ENCODE measurements at regions not wholly inside any gene's neighbourhood (a gene's known extent, or its start where the extent isn't known, plus 50 kb on each side); places are given as distances from the start of the nearest gene placed in this dataset.

DNA sequence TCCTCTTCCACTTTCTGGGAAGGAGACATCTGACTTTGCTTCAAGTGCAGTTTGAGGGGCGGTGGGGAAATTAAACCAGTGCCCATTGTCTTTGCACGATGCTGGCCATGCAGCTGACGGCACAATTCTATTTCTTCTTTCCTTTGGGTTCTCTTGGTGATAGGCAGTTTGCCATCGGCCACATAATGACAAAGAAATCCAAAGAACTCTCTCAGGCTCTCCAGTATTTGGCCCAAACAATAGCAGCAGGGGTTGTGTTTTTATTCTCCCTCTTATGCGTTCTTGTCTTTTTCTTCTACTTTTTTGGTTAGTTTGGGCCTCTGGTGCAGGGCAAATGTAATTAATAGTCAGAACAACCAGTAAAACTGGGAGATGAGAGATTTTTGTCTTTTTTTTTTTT, 147.0 kb downstream of the EMX2 start:
- DNase-seq (ENCODE audit: low spot score) = no peak

DNA sequence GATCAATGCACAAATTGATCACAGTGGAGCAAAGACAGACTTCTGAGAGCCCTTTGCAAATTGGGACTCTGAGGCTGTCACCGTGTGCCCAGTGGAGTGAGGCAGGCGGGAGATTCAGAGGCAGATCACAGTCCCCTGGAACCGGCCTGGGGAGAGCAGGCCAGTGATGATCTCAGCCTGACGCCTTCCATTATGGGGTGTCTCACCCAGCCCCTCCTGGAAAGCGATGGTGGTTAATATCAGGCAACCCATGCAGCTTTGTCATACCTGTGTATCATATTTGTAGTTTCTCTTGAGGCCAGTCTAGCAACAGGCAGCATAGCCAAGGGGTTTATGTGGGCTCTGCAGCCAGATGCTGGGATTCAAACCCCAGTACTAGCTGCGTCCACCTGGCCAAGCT, 147.8 kb downstream of the EMX2 start:
- in situ Hi-C loops (cut with HindIII; ENCODE audit: low sequenced_read_pairs) = no loop called here

More for the DNA sequence above, 147.0 kb downstream of the EMX2 start:
- in situ Hi-C loops (cut with HindIII; ENCODE audit: low sequenced_read_pairs) = no loop called here

DNA sequence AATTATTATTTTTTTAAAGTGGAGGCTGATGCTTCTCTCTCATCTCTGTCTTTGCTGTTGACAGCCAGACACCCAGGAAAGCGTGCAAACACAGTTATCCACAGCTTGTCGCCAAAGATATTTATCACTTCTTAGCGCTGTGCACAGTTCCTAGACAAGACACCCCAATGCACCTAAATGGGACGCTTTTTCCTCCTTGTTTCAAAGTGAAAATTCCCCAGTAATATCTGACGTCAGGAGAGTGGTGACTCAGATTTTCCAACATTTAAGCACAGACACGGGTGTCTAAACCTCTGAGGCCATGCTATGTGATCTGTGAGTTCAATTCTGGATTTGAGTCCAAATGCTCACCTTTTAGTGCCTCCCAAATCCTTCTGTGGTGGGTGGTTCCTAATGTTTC, 151.6 kb downstream of the EMX2 start:
- in situ Hi-C loops (cut with HindIII; ENCODE audit: low sequenced_read_pairs) = no loop called here
- DNase-seq (ENCODE audit: low spot score) = no peak

More for the DNA sequence above, 147.8 kb downstream of the EMX2 start:
- no peak for DNase-seq (ENCODE audit: low spot score)

DNA sequence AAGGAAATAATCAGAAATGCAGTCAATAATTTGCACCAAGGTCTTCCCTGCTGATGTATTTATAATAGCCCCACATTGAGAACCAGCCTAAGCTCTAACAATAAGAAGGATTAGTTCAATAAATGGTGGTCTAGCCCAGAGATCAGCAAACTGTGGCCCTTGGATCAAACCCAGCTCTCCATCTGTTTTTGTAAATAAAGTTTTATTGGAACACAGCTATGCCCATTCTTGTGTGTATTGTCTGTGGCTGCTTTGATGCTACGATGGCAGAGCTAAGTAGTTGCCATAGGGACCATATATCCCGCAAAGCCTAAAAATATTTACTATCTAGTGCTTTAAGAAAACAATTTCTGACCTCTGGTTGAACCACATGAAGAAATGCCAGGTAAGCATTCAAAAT, 154.9 kb downstream of the EMX2 start:
- in situ Hi-C loops (cut with HindIII; ENCODE audit: low sequenced_read_pairs) = no loop called here
- DNase-seq (ENCODE audit: low spot score) = no peak

- DNase-seq (ENCODE audit: low spot score) = no peak
- in situ Hi-C loops (cut with HindIII; ENCODE audit: low sequenced_read_pairs) = no loop called here
These were observed 156.3 kb downstream of the EMX2 start for GRCh38 chr10:117698809-117699208.

GRCh38 chr10:117699436-117700075, 157.0 kb downstream of the EMX2 start:
- in situ Hi-C loops (cut with HindIII; ENCODE audit: low sequenced_read_pairs) = no loop called here
- no peak for DNase-seq (ENCODE audit: low spot score)

DNA sequence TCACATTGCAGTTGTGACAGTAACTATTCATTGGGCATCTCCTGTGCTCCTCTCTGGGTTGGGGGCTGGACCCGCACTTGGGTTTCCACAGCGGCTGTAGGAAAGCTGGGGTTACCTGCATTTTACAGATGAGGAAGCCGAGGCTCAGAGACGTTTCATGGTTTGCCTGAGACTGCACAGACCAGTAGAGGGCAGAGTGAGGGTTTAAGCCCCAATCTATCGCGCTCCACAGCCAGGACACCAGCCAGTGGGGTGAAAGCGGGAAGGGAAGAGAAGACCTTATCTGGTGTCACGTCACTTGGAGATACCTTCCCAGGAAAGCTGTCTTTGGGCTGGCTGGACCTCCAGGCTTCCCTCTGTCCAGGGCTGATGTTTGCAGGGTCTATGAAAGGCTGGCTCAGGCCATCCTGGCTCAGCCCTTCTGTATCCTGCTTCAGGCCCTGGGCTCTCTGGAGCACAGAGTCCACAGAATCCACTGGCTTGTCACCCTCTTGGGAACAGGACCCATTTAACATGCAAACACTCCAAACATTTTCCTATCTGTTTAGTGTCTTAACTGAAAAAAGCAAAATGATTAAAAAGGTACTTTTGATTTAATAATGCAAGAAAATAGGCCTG, 167.7 kb downstream of the EMX2 start:
- no peak for DNase-seq (ENCODE audit: low spot score)
- in situ Hi-C loops (cut with HindIII; ENCODE audit: low sequenced_read_pairs) = no loop called here

- in situ Hi-C loops (cut with HindIII; ENCODE audit: low sequenced_read_pairs) = no loop called here
- DNase-seq (ENCODE audit: low spot score) = no peak
These were observed 174.3 kb downstream of the EMX2 start for GRCh38 chr10:117716889-117717288.

DNA sequence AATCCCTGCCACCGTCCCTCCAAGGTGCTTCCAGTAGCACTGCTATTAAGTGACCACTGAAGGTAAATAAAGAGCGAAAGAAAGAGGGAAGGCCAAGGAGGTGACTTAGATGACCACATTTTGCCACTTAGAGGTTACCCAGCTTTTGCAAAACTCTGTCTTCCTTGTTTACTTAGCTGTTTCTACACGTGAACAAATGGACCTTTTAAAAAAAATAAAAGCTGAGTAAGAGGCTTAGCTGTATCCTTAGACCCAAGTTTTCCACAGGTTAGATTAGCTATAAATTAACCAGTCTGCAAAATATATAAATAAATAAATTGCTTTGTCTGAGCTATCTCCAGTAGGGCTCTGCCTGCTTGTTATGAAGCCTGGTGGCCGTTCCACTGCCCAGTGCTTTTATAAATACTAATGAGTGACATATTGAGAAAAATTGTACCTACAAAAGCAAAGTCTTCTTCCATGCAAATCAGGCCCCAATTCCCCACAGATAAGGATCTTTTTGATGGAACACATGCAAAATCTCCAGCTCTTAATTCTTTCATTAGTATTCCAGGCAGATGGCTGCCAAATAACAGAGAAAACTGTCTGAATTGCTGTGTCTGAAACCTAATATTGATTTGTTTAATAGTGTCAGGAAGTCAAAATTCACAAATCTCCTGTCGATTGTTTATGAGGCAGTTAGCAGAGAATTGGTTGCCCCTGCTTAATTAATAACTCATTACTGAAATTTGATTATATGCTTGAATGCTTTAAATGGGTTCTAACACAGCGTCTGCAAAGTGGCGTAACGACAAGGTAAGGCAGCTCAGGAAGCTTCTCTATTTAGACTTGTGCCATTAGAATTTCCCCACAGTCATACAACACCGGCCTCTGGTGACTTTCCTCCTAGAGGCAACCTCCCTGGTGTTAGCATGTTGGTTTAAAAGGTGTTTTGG, 176.7 kb downstream of the EMX2 start:
- in situ Hi-C loops (cut with HindIII; ENCODE audit: low sequenced_read_pairs) = no loop called here
- DNase-seq (ENCODE audit: low spot score) = no peak

- DNase-seq (ENCODE audit: low spot score) = no peak
- in situ Hi-C loops (cut with HindIII; ENCODE audit: low sequenced_read_pairs) = no loop called here
These were observed 178.6 kb downstream of the EMX2 start for GRCh38 chr10:117720931-117721835.

DNA sequence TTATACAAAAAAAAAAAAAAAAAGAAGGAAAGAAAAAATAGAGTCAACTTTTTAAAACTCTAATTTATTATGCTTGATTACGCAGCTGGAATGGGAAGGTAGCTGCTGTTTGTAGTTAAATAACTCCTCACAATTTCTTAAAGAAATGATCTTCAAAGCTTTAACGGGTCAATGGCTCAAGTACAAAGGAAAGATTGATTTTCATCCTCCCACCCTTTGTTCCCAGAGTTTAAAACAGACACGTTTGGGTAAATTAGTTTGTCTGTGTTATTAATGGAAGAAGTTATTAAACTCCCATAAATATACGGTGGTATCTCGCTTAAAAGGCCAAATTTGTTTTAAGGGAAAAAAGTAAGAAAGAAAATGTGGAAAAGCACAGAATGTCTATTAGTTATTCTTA, 179.3 kb downstream of the EMX2 start:
- no peak for DNase-seq (ENCODE audit: low spot score)
- in situ Hi-C loops (cut with HindIII; ENCODE audit: low sequenced_read_pairs) = no loop called here

DNA sequence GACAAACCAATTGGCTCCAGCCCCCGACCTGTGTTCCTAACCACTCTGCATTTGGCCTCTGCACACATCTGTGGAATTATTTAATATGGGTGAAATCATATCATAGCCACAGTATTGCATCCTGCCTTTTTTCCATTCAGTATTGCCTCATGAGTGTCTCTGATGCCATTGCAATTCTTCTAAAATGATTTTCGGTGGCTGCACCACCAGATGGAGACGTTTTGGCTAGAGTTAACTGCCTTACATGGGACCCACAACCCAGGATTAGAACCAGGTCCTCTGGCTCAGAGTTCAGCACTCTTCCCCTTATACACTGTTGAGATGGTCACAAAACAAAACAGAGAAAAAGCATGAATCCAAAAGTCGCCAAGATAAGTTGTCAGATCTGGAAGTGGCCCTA, 180.8 kb downstream of the EMX2 start:
- in situ Hi-C loops (cut with HindIII; ENCODE audit: low sequenced_read_pairs) = no loop called here
- DNase-seq (ENCODE audit: low spot score) = no peak

DNA sequence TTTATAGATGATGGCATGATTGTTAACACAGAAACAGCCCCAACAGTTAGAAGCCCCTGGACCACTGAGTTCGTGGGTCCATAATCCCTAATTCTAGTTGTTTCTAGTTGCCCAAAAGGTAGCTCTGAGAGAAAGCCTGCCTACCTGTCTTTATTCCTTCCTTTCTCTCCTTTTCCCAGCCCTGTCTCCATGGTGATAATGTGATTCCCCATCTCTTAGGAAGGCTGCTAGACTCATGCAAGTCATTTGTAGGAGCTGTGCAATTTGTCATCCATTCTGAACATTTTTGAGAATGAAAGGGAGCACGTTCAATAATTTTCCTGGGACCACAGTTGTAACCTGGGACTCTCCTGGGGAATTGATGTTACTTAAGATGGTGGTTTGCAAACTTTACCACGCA, 183.4 kb downstream of the EMX2 start:
- DNase-seq (ENCODE audit: low spot score) = no peak
- in situ Hi-C loops (cut with HindIII; ENCODE audit: low sequenced_read_pairs) = no loop called here

DNA sequence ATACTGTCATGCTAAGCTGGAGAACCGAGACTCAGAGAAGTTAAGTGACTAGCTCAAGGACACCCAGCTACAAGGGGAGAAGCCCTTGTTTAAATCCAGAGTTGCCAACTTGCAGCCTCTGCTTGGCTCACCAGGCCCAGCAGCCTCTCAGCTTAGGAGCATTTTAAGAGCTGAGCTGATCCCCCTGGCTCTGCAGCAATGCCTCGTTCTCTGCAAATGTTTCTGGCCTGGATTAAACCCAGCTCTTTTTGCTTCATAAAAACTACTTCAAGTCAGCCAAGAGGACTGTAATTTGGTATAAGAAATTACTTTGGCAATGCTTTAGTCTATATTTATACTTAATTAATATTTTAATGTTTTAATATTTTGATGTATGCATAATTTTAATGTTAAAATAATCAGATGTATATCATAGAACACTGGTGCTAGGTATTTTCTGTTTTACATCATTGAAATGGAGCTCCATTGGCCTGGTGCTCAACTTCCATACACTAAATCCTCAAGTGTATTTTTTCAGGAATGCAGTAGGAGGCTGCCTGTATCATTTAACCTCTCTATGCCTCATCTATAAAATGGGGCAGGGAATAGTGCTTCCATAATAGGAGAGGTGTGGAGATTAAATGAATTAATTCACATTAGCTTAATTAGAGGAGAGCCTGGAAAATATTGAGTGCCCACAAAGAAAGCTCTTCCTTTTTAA, 184.2 kb downstream of the EMX2 start:
- no peak for DNase-seq (ENCODE audit: low spot score)
- in situ Hi-C loops (cut with HindIII; ENCODE audit: low sequenced_read_pairs) = no loop called here

DNA sequence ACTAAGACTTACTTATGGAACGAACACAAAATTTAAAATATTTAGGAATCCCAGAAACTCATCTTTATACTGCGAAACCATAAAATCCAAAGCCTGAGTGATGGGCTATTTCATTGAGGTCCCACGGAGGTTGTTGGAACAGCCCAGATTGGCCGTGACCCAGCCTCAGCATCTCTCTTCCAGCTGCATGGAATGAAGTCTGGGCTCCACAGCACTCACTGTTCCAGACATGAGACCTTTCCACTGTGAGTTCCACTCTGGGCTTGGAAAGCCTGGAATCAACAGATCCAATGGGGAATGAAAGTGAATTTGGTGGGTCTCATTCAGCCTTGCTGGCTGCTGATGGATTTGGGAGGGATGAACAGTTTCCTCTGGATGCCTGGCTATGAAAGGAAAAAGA, 184.9 kb downstream of the EMX2 start:
- in situ Hi-C loops (cut with HindIII; ENCODE audit: low sequenced_read_pairs) = no loop called here

GRCh38 chr10:117728087-117728486, 185.5 kb downstream of the EMX2 start:
- in situ Hi-C loops (cut with HindIII; ENCODE audit: low sequenced_read_pairs) = no loop called here
- DNase-seq (ENCODE audit: low spot score) = no peak

More for the DNA sequence above, 184.9 kb downstream of the EMX2 start:
- DNase-seq (ENCODE audit: low spot score) = no peak

- DNase-seq (ENCODE audit: low spot score) = no peak
- in situ Hi-C loops (cut with HindIII; ENCODE audit: low sequenced_read_pairs) = no loop called here
These were observed 186.6 kb downstream of the EMX2 start for GRCh38 chr10:117729156-117729555.

DNA sequence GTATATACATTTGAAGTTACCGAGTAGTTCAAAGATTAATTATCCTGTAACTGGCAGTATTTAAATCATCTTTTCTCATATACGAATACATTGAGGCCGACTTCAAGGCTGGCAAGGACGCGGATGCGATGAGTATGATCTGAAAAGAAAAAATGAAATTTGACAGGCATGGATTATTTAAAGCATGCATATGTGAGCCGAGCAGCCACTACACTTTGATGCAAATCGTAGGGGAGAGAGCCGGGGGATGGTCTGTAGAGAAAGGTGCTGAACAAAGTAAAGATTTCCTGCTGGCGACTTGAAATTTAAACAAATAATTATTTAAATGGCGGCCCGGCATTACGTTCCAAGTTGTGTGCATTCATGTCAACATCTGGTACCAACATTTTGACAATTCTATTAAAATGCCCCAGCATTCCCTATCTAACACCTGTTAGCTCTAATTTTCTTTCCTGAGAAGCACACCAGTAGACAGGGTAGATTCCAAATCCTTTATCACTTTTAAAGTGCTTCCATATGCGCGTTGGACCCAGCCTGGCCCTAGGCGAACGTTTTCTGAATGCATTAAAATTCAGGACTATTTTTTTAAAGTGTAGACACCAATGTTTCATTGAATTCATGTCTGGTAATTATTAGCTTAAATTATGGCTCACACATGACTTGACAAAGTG, 188.7 kb downstream of the EMX2 start:
- in situ Hi-C loops (cut with HindIII; ENCODE audit: low sequenced_read_pairs) = no loop called here
- no peak for DNase-seq (ENCODE audit: low spot score)

All from G401 (cell line).